HG03520 (cell line): ENCODE measurements at regions not wholly inside any gene's neighbourhood (a gene's known extent, or its start where the extent isn't known, plus 50 kb on each side); places are given as distances from the start of the nearest gene placed in this dataset.

Experiments used
- ATAC-seq: cut with Tn5 transposase; IDR thresholded peaks from one replicate; pipeline ENCODE4 v1.9.1; 2021; ENCODE audit warnings: mild to moderate bottlenecking, moderate library complexity; ENCODE audit not compliant: unreplicated experiment

GRCh38 chr16:76222853-76223252, 54.3 kb upstream of the CNTNAP4 start:
- ATAC-seq: no peak

DNA sequence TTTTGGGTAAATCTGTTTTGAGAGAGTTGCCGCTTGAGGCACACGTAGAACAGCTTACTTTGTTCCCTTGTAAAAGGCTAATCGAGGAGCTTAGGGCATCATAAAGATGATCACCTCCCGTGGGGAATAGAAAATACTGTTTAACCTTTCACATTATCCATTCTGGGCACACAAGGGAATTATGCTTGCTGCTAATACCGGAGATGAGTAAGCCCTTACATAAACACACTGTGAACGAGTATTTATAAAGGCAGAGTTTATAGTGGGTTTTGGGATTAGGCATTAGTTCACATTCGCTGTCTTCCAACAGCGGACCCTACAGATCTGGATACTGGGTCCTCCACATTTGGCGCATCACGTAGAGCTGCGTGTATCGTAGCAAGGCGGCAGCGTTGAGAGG, 51.2 kb upstream of the CNTNAP4 start:
- ATAC-seq: no peak

- ATAC-seq: no peak
These were observed 50.7 kb upstream of the CNTNAP4 start for GRCh38 chr16:76226481-76226880.
